Stimulated activated naive CD8-positive, alpha-beta T cell treated with anti-CD3 and anti-CD28 coated beads, Interleukin-15, Interleukin-2, amounts not matched to agents 100 U/mL and 50 U/mL, for 24 hours (primary cell): ENCODE measurements at regions not wholly inside any gene's neighbourhood (a gene's known extent, or its start where the extent isn't known, plus 50 kb on each side); places are given as distances from the start of the nearest gene placed in this dataset.
"Not testable (repeated sequence)": the region's sequence is repeated elsewhere in the genome, so short reads cannot be mapped to it uniquely, and the experiment has no call there.

ENCODE experiments used
- ATAC-seq: fragments of 150-1000 bp; cut with Tn5 transposase; one replicate; pipeline ENCODE4 v1.10.0; 2021
- DNase-seq: peaks from one replicate; pipeline ENCODE4 v3.0.0; 2021

GRCh38 chr16:66242672-66243071, 123.8 kb upstream of the CDH5 start:
- ATAC-seq (no peak), DNase-seq (no peak)

- not testable (repeated sequence) for DNase-seq, ATAC-seq
Measured at GRCh38 chr16:66242206-66242605, 124.3 kb upstream of the CDH5 start.

- DNase-seq (no peak), ATAC-seq (no peak)
Measured at GRCh38 chr16:66240631-66241395, 125.7 kb upstream of the CDH5 start.

- no peak for DNase-seq
Measured at GRCh38 chr16:66240088-66240487, 126.4 kb upstream of the CDH5 start.

GRCh38 chr16:66238696-66239095, 127.8 kb upstream of the CDH5 start:
- ATAC-seq (no peak), DNase-seq (no peak)

More at GRCh38 chr16:66240088-66240487, 126.4 kb upstream of the CDH5 start:
- no peak for ATAC-seq

GRCh38 chr16:66236301-66236700, 130.2 kb upstream of the CDH5 start:
- ATAC-seq (no peak), DNase-seq (no peak)

GRCh38 chr16:66231452-66232160, 134.9 kb upstream of the CDH5 start:
- DNase-seq (no peak), ATAC-seq (no peak)

- ATAC-seq: no peak
- DNase-seq: no peak
Measured at GRCh38 chr16:66229651-66230050, 136.8 kb upstream of the CDH5 start.

- DNase-seq (no peak), ATAC-seq (no peak)
Measured at GRCh38 chr16:66228792-66229191, 137.7 kb upstream of the CDH5 start.

GRCh38 chr16:66227766-66228530, 138.5 kb upstream of the CDH5 start:
- ATAC-seq (no peak), DNase-seq (no peak)

GRCh38 chr16:66226762-66227161, 139.7 kb upstream of the CDH5 start:
- DNase-seq: no peak
- no peak for ATAC-seq

GRCh38 chr16:66225696-66226095, 140.8 kb upstream of the CDH5 start:
- ATAC-seq: no peak
- DNase-seq: no peak

GRCh38 chr16:66224626-66225025, 141.9 kb upstream of the CDH5 start:
- ATAC-seq: no peak

GRCh38 chr16:66224186-66224585, 142.3 kb upstream of the CDH5 start:
- ATAC-seq: no peak
- no peak for DNase-seq

More at GRCh38 chr16:66224626-66225025, 141.9 kb upstream of the CDH5 start:
- DNase-seq: no peak

- no peak for DNase-seq
- ATAC-seq: no peak
Measured at GRCh38 chr16:66223176-66223780, 143.2 kb upstream of the CDH5 start.

GRCh38 chr16:66222756-66223155, 143.7 kb upstream of the CDH5 start:
- DNase-seq (no peak), ATAC-seq (no peak)

GRCh38 chr16:66220702-66221101, 145.8 kb upstream of the CDH5 start:
- DNase-seq: no peak
- ATAC-seq: no peak

- ATAC-seq (no peak), DNase-seq (no peak)
Measured at GRCh38 chr16:66219491-66219890, 147.0 kb upstream of the CDH5 start.

- no peak for ATAC-seq
- no peak for DNase-seq
Measured at GRCh38 chr16:66212428-66212827, 154.1 kb upstream of the CDH5 start.

- DNase-seq (no peak), ATAC-seq (no peak)
Measured at GRCh38 chr16:66211651-66212050, 154.8 kb upstream of the CDH5 start.

- DNase-seq: no peak
- no peak for ATAC-seq
Measured at GRCh38 chr16:66207883-66208265, 158.6 kb upstream of the CDH5 start.

GRCh38 chr16:66207139-66207882, 159.2 kb upstream of the CDH5 start:
- ATAC-seq: no peak
- no peak for DNase-seq
